ENCODE measurements at regions not wholly inside any gene's neighbourhood (a gene's known extent, or its start where the extent isn't known, plus 50 kb on each side); places are given as distances from the start of the nearest gene placed in this dataset.
"Not testable (repeated sequence)": the region's sequence is repeated elsewhere in the genome, so short reads cannot be mapped to it uniquely, and the experiment has no call there.

GRCh38 chr6:126919947-126920346 lies 198.5 kb upstream of the RSPO3 start:
- DNase-seq, result no peak

DNA sequence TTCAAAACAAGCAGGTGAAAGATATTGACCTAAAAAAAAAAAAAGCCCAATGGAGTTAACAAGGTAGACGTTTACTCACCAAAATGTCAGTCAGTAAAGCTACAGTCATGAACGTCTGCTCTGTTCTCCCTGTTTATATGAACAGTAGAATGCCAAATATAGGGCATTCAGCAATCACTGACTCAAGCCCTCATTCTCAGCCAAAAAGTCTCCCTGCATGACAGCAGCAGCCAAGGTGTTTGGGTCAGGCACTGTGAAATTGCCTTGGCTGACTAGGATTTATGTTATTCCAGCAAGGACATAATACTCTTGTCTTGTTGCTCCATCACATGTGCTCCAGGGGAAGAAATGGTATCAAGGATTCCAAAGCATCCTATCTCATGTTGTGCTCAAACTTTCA lies 194.7 kb upstream of the RSPO3 start:
- DNase-seq, result no peak

- no peak for DNase-seq
Measured at GRCh38 chr6:126926926-126927325, 191.5 kb upstream of the RSPO3 start.

- DNase-seq, result no peak
Measured at GRCh38 chr6:126927841-126928240, 190.6 kb upstream of the RSPO3 start.

DNA sequence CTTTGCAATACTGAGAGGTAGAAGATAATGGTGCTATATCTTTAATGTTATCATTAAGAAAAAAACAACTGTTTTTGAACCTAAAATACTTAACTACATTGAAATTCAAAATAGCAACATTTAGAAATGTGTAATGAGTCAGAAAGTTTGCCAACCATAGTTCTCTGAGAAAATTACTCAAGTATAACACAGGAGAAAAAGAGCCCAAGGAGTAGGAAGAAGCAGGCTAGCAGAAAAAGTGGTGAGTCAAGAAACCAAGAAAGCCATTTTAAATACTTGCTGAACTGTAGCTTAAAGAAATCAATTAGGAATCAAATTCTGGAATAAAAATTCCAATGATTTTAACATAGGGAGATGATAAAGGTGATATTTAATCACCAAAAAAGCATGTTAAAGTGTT lies 181.0 kb upstream of the RSPO3 start:
- DNase-seq, result no peak

DNA sequence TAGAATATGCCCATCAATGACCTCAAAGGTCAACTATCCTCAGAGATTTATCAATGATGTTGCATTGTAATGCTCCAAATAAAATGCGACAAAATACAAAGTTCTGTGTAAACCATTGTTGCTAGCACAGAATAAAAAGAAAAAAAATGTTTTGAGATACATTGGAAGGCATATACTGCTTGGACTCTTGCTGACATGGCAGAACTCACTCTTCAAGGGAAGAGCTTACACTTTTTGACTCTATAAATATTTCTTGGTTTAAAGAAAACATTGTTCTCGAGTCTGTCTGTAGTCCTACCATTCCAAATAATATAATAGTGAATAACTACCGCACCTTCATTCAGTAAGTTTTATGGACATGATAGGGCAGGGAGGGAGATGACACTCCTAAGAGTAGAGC lies 178.7 kb upstream of the RSPO3 start:
- DNase-seq, result no peak

DNA sequence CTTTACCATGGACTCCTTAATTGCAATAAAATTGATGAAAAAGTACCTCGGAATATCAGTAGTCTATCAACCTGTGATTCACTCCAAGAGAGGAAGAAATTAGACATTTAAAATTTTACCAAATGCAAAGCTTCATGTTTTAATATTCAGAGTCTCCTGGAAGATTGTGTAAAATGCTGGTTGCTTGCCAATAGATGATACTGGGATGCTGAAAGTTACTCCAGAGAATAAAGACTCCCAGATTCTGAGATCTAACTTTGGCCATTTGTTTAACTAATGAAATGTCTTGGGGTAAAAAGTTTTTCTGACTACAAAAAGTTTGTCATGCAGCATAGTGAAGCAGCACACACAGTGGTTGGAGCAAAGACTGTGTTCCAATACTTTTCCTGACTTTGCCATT lies 176.7 kb upstream of the RSPO3 start:
- DNase-seq, result no peak

- no peak for DNase-seq
Measured at GRCh38 chr6:126944512-126944911, 174.0 kb upstream of the RSPO3 start.

GRCh38 chr6:126945150-126945685 lies 173.3 kb upstream of the RSPO3 start:
- DNase-seq, result no peak

DNA sequence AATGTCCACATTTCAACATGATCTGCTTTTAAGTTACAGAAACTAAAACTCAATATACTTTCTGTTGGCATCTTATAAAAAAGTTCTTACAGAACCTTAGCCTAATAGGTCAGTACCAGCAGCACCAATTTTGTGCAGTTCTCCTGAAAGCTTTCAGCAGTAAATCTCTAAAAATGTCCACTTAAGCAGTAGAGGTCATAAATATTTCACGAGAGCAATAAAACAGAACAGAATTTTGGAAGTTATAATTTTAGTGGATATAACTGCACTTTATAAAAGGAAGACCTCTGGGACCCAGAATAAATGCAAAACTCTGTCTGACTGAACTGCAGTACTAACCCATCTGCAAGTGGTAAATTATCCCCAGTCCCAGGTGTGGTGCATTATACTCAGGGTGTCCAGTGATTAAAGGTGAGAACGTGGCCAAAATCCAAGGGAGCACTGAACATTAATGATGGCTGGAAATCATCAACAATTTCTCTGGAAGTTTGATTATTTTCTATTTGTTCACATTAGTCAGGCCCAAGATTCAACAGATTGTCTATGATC lies 172.6 kb upstream of the RSPO3 start:
- no peak for DNase-seq

DNA sequence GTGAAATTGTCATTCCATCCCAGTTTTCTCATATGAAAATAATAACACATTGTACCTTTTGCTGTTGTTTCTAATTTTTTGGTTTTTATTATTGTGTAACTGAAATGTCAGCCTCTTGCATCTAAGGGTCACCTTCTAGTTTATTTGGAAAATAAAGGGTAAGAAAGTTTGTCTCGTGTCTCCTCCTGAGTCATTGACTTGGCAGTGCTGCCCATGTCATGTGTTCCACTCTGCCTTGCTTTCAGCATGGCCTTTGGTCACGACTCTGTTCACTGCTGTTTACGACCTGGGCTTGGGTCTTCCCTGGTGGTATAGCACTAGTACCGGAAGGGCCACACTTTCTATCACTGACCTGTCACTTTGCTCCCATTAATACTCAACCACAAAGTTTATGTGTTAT lies 171.4 kb upstream of the RSPO3 start:
- no peak for DNase-seq

DNA sequence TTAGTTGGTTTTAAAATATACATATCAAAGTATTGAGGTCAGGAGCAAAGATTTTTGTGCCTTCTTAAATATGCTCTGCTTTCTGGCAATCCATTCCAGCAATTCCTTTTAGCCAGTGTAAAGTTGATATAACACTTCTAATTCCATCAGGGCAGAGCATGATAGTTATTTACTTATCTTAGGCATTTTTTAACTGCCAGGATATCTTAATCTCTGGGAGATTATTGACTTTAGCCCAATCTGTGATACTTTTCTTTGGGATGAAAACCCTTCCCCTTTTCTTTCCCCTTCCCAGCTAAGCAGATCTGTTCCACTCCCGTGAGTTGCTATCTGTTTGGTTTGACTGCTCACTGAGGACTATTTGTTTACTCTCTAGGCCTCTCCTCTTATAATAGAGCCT lies 168.7 kb upstream of the RSPO3 start:
- no peak for DNase-seq

DNA sequence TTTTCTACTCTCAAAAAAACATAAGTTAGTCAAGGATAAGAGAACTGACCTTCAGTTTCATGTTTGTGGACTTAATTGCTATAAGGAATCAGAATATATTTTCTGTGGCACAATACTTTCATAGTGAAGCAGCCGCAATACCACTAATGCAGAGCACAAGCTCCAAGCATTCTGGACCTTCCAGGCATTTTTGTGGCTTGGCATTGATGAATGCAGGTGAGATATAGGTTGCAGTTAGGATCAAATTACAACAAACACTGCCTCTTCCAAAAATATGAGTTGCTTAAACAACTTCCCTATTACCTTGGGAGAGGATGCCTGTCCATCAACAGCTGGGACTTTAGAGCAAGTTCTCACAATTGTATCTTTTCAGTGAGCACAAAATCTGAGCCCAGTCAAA lies 162.8 kb upstream of the RSPO3 start:
- no peak for DNase-seq

DNA sequence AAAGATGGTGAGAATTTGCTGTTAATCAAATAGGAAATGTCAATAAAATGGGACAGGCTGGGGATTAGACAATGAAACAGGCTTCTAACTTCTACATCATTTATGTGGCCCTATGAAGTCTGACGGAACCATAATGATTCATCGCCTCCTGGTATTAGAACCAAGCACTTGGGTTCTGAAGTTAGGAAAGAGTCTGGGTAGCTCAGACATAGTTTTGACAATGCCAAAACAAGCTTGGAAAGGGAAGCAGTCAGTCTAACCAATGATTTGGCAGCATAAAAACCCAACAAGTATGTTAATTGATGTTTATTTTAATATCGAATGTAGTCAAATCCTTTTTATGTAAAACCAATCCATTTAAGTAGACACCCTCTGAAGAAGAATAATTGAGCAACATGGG lies 160.8 kb upstream of the RSPO3 start:
- DNase-seq, result no peak

DNA sequence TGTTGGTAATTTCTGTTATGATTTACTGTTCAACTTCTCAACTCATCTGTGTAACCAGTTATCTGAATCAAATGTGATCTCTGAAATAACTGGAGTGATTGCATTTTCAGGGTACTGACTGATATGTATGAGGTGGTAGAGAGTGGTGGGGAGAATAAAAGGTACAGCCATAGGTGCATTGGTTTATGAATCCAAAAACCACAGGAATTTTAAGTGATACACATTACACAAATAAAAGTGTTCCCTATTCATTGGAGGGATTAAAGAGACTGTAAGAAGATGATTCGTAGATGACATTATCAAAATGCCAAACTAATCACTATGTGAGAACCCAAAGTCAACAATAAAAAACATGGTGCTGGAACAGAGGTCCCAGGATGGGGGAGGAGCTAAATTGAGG lies 158.7 kb upstream of the RSPO3 start:
- no peak for DNase-seq

- no peak for DNase-seq
Measured at GRCh38 chr6:126963077-126963809, 155.2 kb upstream of the RSPO3 start.

DNA sequence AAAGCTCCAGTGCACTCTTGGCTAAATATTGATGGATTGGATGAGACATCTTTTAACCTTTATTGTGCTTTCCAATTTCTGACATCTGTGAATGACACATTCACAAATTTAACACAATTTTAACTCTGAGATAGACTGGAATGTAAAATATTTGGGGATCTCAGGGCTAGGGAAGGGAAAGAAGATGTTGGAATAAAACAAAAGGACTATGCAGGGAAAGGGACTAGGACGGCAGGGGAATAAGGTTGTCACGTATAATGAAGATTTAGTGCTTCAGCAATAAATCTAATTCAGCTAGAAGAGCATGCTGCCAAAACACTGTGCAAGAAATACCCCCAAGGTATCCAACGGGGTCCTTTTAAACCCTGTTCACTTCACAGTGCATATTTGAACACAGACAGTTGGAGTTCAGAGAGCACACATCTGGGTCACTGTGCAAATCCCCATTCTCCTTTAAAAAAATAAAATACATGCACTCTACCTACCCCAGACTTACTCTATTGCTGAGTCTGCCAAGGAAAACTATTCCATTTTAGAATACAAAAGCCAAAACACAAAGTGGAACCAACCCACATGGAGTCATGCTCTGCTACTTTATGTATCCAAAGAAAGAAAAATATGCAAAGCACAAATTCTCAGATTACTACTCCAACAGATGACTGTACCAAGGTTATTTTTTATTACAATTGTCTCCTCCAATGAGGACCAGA lies 151.0 kb upstream of the RSPO3 start:
- DNase-seq, result peak in 1 of 2 experiments; percentile 3

DNA sequence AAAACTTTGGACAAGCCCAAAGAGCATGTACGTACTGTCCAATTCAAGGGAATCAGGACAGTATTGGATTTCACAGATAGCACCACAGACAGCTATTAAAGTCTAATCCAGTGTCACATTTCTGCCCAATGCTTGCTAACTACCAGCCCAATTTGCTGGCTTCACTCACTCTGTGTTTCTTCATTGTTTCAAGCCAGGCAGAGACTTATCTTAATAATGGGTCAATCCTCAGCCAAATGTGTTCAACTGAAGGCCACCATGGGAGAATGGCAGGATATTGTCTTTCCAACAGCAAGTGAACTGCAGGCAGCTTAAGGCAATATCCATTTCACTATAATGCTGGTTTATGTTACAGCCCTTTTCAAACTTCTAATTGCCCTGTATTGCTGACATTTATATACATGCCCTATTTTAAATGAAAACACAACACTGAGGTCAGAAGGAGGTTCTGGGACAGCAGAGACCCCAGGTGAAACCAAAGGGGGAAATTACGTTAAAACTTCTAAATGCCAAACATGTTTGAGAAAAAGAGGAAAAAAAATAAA lies 142.1 kb upstream of the RSPO3 start:
- no peak for DNase-seq

- DNase-seq, result no peak
Measured at GRCh38 chr6:126983779-126984178, 134.7 kb upstream of the RSPO3 start.

DNA sequence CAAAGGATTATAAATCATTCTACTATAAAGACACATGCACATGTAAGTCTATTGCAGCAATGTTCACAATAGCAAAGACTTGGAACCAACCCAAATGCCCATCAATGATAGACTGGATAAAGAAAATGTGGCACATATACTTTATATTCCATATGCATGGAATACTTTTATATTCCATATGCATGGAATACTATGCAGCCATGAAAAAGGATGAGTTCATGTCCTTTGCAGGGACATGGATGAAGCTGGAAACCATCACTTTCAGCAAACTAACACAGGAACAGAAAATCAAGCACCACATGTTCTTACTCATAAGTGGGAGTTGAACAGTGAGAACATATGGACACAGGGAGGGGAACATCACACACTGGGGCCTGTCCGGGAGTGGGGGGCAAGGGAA lies 130.3 kb upstream of the RSPO3 start:
- not testable (repeated sequence) for DNase-seq

DNA sequence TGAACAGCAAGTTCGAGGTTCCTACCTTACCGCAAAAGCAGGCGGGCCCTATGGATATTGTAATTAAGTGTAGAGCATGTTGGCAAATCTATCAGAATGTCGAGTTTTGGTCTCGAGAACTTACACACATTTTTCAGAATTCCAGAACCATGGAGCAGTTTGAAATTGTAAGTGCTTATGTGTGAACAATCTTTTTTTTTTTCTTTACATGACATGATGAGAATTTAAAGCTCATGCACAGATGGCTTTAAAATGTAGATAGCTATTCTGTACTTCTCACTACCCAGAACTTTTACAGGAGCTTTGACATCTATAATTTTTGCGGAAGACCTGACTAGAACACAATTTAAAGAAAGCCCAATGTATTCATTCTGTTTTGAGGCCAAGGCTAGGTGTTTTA lies 117.8 kb upstream of the RSPO3 start:
- DNase-seq, result no peak

GRCh38 chr6:127013865-127014264 lies 104.6 kb upstream of the RSPO3 start:
- no peak for DNase-seq

DNA sequence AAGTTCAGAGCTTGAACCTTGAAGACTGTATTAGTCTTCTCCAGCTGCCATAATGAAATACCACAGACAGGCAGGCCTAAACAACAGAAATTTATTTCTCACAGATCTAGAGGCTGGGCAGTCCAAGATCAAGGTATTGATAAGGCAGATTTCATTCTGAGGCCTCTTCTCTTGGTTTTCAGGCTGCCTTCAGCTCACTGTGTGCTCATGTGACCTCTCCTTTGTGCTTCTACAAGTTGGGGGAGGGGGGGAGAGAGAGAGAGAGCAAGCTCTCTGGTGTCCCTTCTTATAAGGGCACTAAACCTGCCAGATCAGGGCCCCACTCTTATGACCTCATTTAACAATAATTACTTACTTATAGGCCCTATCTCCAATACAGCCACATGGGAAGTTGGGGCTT lies 102.6 kb upstream of the RSPO3 start:
- no peak for DNase-seq

DNA sequence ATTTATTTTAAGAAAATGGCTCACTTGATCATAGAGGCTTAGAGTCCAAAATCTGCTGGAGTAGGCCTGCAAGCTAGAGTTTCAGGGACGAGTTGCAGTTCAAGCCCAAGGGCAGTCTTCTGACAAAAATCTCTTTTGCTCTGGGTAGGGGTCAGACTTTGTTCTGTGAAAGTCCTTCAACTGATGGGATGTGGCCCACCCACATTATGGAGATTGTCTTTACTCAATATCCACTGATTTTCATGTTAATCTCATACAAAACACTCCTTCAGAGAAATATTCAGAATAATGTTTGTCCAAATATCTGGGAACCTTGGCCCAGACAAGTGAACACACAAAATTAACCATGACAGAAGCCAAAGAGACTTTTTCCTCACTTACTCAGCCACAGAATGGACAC lies 98.6 kb upstream of the RSPO3 start:
- DNase-seq, result no peak
